Stimulated activated CD8-positive, alpha-beta memory T cell treated with anti-CD3 and anti-CD28 coated beads, Interleukin-4, amount 100 ng/mL, for 4 hours (primary cell): ENCODE measurements at regions not wholly inside any gene's neighbourhood (a gene's known extent, or its start where the extent isn't known, plus 50 kb on each side); places are given as distances from the start of the nearest gene placed in this dataset.

ENCODE experiments used
- DNase-seq, 2 donors: peaks; one replicate each; pipeline ENCODE4 v3.0.0-alpha.2; 2020; ENCODE audit warnings: low read depth in 2 of 2, low spot score in 1 of 2

DNA sequence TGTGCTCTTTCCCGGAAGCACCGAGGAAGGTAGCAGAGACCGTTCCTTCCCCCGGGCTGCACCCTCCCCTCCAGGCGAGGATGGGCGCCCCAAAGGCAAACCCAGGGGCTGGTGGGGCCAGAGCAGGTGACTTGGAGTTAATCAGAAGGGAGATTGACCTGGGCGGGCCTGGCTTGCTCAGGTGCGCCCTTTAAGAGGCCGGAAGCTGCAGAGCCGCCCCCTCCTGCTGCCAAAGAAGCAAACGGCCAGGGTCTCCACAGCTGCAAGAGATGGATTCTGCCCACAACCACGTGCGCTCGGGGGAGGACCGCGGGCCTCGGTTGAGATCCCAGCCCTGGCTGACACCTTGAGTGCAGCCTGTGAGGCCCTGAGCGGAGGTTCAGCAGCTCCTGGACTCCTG lies 218.2 kb upstream of the NAALADL2 start:
- DNase-seq: no peak

DNA sequence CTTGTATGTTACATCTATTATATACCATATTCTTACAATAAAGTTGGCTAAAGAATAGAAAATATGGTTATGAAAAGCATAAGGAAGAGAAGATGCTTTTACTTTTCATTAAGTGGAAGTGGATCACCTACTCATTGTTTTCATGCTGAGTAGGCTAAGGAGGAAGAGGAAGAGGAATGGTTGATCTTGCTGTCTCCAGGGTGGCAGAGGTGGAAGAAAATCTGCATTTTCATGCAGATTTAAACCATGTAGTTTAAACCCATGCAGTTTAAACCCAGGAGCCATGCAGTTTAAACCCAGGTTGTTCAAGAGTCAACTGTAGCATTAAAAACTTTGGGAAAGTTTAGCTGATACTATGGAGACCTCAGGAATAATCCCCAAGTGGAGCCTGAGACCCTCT lies 214.8 kb upstream of the NAALADL2 start:
- no peak for DNase-seq

DNA sequence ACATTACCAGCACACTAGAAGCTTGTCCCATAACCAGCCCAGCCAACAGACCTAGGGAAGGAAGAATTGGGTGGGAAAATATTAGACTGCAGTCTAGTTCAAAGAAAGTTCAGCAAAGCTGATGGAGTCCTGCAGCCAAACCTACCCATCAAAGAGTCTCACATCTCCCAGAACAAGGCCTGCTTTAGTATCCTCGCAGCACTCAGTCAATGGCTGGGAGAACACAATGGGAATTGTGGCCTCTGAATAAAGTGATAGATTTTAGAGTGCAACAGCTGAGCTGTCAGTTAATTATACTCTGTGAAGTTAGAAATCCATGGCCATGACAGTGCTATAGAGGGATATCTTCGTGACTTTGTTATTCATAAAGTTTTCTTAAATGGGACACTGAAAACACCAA lies 207.2 kb upstream of the NAALADL2 start:
- DNase-seq: no peak

DNA sequence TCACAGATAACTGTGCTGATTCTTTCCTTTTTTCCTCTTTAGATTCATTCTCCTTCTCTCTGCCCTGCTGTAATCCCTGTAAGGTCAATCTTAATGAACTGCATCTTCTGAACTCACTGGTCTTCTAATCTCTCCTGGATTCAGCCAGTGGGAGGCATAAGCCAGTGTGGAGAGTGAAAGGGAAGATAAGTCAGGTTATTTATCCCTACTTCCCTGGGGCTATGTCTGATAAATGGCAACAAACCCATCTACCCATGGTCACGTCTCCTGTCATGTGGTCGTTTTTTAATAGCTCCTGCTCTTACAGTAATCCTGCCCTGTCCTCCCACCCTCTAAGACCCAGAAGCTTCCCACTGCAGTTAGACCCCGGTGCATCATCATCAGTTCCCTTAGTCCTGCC lies 199.6 kb upstream of the NAALADL2 start:
- no peak for DNase-seq

DNA sequence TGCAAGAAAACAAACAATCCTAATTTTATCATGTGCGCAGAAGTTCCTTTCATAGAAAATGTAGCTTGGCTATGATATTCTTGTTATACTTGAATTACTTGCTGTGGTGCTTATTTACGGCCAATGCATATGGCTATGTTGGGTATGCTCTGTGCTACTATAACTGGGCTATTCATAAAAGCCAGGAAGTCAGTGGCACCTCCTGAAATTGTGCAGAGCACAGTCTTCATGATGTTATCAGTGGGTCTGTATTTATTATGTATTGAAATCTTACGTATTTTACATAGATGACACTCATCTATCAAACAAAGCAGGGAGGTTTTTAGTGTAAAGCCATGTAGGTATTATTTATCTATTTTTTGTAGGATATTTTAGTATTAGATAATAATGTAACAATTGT lies 196.5 kb upstream of the NAALADL2 start:
- no peak for DNase-seq

DNA sequence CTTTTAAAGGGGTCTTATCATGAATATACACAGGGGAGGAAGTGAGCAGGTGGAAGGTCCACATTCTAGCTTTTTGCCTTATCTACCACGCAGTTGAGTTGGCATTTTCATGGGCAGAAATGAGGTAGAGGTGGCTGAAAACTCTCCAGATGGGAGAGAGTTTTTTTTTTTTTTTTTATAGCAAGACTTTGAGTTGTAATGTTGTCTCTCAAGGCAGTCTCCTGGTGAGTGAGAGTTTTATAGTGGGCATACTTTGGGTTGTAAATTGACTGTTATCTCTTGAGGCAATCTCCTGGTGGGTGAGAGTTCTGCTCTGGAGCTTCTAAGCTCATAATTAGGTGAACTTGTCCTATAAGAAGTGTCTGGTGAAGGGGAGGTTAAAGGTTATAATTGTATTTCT lies 191.7 kb upstream of the NAALADL2 start:
- no peak for DNase-seq

DNA sequence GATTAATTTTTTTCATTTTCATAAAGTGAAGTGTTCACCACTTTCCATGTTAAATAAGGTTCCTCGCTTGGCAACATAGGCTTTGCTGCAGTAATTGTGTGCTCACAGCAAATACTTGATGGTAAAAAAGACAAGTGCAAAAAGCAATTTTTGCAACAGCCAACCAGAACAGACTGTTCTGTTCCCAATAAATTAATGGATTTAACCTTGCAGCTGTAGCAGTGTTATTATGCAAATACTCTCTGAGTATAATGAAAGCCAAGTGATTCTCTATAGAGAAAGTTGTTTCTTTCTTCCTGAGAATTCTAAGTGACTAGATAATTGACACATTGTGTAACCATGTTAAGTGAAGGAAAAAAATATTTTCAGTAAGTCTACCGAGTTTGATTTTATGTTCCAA lies 183.7 kb upstream of the NAALADL2 start:
- DNase-seq: no peak

DNA sequence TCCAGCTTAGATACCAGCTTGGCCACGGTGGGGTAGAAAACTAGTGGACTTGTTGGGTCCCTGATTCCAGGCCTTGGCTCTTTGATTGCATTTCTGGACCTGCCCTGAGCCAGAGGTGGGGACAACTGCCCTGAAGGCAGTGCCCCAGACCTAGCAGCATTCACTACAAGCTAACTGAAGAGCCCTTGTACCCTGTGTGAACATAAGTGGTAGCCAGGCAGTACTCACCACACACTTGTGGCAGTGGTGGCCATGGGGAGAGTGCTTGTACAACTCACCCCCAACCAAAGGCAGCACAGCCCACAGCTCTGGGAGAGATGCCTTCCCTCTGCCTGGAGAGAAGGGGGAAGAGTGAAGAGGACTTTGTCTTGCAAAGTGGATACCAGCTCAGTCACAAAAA lies 177.3 kb upstream of the NAALADL2 start:
- no peak for DNase-seq

DNA sequence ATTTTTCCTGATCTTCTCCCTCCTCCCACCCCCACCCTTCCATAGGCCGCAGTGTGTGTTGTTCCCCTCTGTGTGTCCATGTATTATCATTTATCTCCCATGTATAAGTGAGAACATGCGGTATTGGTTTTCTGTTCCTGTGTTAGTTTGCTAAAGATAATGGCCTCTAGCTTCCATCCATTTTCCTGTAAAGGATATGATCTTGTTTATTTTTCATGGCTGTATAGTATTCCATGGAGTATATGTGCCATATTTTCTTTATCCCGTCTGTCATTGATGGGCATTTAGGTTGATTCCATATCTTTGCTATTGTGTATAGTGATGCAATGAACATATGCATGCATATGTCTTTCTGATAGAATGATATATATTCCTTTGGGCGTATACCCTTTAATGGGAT lies 173.3 kb upstream of the NAALADL2 start:
- no peak for DNase-seq

DNA sequence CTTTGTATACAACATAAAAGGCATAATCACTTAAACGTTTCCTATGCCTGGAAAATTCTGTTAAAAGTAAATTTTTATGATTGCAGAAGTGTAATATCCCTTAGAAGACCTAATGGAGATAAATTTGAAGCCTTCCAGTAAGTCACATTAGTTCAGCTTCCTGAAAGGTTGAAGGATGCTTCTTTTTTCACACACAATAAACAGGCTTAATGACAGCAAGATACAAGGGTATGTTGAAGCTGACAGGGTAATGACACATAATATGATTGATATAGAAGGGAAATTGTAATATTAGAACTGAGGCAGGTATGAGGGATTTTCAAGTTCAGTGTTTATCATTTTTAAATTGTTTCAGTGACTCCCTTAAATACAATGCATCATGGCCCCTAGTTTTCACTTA lies 161.8 kb upstream of the NAALADL2 start:
- DNase-seq: no peak

DNA sequence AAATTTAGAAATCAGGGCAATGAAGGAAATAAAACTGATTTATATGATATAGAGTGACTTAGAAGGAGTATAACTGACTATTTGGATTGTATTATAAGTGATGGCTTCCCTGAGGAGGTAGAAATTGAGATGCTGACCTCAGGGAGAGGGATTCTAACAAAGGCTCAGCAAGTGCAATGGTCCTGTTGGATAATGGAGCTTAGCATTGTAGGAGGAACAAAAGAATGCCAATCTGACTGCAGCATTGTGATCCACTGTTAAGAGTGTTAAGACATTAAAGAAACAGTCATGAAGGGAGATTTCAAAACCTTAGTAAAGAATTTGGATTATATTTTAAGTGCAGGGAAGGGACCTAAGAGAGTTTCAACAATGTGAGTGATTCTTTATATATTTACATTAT lies 158.4 kb upstream of the NAALADL2 start:
- no peak for DNase-seq

DNA sequence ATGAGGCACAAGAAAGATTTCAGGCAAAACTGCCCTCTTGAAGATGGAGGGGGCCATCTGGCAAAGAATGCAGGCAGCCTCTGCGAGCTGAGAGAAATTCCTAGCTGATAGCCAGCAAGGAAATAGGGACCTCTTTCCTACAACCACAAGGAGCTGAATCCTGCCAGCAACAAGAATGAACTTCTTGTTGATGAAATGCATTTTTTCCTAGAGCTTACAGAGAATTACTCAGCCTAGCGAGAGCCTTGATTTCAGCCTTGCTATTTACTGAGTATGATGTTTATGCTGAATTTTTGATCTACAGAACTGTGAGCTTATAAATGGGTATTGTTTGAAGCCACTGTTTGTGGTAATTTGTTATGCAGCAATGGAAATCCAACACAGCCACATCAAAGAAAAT lies 148.5 kb upstream of the NAALADL2 start:
- no peak for DNase-seq

DNA sequence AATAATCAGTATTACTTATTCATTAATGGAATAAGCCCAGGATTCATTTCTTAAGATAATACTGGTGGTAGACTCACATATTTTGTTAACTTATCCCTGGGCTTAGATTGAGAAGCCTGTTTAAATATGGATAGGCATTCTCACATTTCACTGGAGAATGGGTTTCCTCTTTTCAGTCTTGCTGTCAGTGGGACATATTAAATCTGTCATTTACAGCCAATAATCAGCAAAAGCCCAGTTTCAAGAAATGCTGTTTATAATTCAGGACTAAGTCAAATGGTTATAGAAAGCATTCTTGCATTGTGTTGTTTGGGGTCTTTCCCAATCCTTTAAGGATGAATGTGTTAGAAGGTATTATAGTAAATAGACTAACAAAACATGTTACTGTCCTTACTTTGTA lies 143.7 kb upstream of the NAALADL2 start:
- DNase-seq: no peak

DNA sequence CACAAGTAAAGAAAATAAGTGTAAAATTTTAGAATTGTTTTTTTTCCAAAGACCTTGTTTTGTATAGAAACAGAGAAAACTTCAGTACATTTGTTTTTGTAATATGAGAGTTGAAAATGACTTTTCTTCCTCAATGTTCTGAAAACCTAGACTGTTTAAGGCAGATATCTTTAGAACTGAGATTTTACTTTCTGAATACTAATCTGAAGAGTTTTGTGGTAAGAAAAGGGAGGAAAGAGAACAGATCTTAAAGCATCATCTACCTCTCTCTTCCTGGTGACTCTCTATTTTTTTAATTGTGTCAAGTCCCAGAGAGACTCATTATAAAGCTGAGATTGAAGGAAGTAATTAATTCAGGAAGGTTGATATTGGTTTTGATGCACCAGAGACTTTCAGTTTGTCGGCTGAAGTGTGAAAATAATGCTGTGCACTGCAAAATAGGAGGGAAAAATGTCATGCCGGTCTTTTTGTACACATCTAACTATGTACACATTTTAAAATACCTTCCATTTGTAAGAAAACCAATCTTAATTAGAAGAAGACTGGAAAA lies 142.1 kb upstream of the NAALADL2 start:
- no peak for DNase-seq

DNA sequence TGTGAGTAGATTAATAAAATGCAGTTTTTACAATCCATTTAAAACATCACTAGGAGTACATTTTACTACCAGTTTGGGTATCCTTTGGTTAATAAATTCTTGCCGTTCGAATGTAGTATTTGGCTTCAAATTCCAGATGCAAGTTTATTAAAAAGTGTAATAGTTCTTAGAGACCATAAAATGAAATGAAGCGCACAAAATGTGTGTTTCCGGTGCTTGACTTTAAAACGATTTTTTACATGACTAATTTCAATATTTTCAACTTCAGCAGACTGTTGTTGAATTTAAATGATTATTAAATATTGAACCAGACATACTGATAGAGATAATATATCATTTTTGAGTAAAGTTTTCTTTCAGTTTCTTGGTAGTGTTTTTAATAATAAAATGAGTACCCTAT lies 138.4 kb upstream of the NAALADL2 start:
- no peak for DNase-seq

DNA sequence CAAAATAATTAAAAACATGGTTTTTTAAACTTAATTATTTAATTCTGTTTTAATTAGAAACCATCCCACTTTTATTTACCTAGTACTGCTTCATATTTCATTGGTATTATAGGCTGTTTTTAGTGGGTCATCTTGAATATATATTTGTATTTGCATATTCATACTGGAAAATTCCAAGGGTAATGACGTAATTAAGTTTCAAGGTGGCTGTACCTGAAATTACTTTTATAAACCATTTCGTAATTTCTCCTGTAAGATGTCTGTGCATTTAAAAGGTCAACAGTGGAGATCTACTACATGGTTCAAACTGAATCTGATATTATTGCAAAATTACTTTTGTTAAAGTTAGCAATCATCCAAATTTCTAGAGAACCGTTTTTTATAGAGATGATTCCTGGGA lies 133.8 kb upstream of the NAALADL2 start:
- DNase-seq: no peak

DNA sequence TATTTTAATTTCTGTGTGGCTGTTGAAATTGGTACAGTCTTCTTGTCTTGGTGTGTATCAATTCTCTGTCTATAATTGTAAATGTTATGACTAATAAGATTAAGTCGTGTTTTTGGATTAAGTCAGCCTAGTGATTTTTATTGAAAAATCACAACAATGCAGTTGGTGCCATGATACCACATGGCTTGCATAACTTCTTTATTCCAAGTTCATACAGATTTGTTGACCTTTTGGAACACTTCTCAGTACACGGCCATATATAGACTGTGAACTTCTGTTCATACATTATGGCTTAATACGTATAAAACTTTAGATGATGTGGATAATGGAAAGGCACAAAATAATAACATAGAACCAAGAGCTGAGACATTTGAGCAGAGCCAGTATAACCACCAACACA lies 121.2 kb upstream of the NAALADL2 start:
- DNase-seq: no peak

DNA sequence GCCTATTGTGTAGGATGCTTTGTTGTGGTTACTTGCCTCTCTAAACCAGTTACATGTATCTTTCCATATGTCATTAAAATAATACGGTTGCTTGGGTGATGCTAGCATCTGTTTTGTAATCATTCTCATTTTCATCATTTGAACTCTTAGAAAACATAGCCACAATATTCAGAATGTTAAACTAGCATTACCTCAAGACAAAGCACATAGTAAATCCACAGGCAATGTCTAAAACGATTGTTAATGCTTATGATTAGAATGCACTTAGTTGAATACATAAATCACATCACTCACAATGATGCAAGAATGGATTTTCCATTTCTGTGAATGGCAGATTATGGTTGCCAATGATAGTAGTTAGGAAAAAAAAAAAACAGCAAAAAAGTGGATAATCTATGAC lies 110.0 kb upstream of the NAALADL2 start:
- DNase-seq: no peak

DNA sequence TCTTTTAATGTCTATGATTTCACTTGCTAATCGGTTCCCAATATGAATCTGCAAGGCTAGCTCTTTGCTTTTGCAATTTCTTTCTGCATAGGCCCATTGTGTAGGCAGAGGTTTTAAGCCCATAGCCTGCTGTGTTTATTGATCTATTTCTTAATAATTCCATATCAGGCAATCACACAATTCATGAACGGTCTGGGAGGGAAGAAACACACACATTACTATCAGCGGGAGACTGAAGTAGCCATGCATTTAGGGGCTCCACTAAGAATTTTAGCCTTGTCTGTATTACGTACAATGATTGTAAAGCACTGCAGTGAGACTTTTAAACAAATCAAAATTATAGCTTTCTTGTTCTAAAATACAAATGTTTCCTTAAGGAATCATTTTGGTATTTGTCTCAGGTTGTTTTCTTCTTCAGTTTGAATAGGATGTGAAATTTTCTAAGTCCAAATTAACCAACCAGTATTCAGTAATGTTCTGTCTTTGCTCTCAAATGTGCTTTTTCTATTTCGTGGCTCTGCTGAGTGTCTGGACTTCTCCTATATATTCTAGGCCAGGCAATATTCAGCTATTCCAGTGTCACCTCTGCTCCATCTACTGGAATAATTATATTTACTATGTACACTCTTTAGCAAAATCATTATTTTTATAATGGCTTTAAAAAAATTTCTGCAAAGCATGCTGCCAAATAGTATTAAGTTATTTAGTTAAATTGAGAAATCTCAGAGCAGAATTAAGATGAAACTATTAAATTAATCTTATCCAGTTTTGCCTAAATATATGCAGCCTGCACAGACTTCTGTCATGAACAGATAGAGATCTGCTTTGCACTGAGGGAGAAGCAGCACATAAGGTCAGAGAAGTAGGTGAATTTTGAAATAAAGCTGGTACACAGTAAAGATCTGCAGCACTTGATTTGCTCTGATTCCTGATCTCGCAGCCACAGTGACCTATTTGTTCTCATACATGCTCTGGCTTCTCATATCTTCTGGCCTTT lies 103.0 kb upstream of the NAALADL2 start:
- no peak for DNase-seq

DNA sequence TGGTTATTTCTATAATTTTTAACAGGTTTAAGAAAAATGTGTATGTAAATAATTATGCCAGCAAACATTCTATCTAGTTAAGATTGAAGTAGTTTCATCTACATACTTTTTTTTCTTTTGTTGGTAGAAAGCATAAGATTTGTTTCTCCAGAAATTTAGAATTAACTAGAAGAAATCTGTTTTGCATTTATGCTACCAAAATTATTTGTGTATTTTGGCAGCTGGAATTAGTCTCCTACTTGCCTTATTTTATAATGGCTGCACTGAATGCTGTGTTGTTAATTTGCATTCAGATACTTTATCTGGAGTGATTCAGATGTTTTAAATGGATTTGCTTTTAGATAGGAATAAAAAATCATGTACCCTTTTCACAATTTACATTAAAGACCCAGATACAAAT lies 100.2 kb upstream of the NAALADL2 start:
- DNase-seq: no peak

DNA sequence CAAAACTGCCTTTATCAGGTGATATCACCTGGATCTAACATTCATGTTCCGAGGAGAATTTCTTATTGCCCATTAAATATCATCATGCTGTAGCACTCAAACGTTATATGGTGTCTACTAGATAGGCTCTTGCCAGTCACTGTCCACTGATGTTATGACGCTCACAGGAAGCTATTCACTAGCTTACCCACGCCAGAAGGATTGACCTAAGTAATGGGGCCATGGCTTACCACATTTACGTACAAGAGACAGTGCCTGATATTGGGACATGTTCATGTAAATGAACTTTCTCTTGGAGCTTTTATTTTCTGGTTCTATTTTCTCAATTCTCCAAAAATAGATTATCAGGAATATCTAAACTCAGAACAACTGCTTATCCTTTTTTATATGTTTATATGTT lies 91.7 kb upstream of the NAALADL2 start:
- no peak for DNase-seq

DNA sequence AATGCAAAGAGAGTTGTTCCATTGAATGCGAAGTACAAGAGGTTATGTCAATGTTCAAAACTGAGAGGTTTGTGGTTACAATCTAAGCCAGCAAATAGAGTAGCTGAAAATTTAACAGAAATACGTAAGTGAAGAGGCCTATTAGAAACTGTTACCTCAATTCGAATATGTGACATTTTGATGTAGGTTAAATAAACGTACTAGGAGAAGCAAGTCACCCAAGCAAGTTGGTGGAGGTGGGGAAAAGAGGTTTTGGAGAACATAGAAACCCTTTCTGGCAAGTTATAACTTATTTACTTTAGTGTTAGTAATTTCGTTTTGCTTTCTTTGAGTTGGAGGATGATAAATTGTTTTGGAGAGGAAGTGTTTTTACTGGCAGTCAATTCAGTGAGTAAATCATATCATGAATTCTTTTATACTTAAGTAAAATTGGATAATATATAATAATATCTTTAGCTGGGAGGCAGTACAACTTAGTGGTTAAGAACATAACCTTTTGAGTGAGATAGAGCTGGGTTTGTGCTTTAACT lies 91.2 kb upstream of the NAALADL2 start:
- DNase-seq: no peak

DNA sequence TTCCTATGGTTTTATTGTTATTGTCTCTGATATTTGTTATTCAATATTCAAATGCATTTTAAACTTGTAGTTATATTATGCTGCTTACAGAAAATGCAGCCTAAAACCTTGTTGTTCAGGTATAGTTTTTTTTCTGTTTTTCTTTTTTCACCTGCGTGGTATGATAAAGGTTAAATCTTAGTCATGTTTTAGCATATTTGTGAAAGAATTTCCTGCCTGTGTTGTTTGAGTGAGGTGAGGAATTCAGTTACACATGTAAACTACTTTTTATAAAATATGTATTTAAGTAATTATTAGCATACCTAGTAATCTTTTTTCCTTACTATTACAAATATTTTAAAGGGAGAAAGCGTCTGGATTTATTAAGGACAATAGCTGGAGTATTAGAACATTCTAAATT lies 90.0 kb upstream of the NAALADL2 start:
- no peak for DNase-seq
